GM21381 (cell line): ENCODE measurements at regions not wholly inside any gene's neighbourhood (a gene's known extent, or its start where the extent isn't known, plus 50 kb on each side); places are given as distances from the start of the nearest gene placed in this dataset.
A peak's percentile ranks its signal among the peaks of the same experiment; 100 is the strongest.

Experiments
- ATAC-seq: cut with Tn5 transposase; IDR thresholded peaks from one replicate; pipeline ENCODE4 v1.9.1; 2021; ENCODE audit warnings: mild to moderate bottlenecking, moderate library complexity; ENCODE audit not compliant: unreplicated experiment

GRCh38 chr10:94276140-94276539 is 86.6 kb downstream of the NOC3L start:
- no peak for ATAC-seq

- no peak for ATAC-seq
Measured at GRCh38 chr10:94277450-94277849, 85.3 kb downstream of the NOC3L start.

DNA sequence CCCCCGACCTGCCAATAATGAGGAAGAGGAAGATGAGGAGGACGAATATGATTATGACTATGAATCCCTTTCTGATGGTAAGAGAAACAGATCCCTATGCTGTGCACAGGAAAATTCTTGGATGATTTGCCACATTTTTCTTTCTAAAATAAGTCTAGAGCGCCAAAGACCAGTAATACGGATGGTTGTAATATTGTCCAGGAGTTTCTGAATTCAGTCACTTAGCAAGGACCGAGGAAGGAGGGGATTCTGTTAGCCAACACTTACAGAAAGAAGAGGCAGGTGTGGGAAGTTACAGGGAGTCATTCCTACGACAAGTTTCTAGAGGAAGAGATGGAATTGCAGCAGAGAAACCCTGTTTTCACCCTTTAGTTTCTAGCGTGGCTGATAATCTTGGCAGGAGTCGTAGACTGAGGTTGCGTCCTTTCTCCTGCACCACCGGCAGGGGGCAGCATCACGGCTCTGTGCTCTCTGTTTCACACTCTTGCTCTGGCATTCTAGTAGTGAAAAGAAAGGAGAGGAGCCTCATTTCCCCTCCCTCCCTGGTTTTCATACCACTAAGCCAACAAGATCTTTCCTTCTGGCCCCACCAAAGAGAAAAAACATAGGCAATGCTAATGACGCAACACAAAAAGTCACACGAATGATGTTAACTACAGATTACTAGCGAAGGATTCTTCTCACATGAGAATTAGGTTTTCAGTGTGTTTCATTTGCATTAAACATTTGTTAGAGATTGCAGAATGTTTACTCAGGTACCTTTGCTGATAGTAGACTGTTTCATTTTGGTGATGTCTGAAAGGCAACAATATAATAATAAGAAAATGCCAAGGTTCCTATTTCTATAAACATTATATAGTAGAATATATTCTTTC is 82.7 kb downstream of the NOC3L start:
- ATAC-seq: peak; percentile 81

DNA sequence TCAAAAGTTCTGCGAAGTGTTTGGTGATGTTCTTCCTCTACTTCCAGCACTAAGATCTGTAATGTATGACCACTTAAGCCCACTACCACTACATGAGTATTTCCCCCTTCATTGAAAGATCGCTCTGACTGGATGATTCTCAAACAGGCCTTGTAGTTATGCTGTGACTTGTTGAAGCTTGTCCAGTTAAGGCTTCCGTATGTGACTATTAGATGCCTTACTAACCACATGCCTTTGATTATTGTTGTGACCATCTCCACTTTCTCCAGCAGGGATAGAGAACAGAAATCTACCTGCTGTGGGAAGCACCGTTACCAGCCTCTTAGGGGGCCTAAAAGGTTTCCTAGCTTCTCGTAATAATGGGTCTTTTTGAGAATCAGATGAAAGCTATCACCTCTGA is 81.1 kb downstream of the NOC3L start:
- no peak for ATAC-seq

GRCh38 chr10:94282369-94282768 is 80.4 kb downstream of the NOC3L start:
- no peak for ATAC-seq
